HepG2 (cell line): ENCODE measurements at regions not wholly inside any gene's neighbourhood (a gene's known extent, or its start where the extent isn't known, plus 50 kb on each side); places are given as distances from the start of the nearest gene placed in this dataset.

Experiments
- ATAC-seq: fragments of 200-7000 bp; cut with Tn5 transposase; 3 replicates; pipeline ENCODE4 v1.9.1; 2020; ENCODE audit warnings: mild to moderate bottlenecking, moderate library complexity
- BruUV-seq: library from RNA; stranded (reverse); fragments of 400-500 nt; replicated peaks from 2 replicates; lab custom pipeline; 2021; lab: Mats Ljungman, UMichigan
- CTCF ChIA-PET: fragments of 300-600 bp; formaldehyde crosslinking; extraction: SDS; loops from one replicate; lab custom pipeline; 2021; ENCODE audit warnings: low total read pairs, inconsistent platforms, low intra/inter-chr PET ratio; lab: Yijun Ruan, JAX
- POLR2A ChIA-PET: fragments of 350-600 bp; sonication (Branson Sonifier 250); formaldehyde crosslinking; loops from one replicate; lab custom pipeline; 2020; ENCODE audit warnings: antibody characterized with exemption, inconsistent platforms; lab: Yijun Ruan, JAX
- DNase-seq: peaks from one replicate; pipeline ENCODE4 v3.0.0-alpha.2; 2015; ENCODE audit warnings: low spot score
- FAIRE-seq: peaks from 3 replicates; lab custom pipeline; 2011; peaks lifted over from hg19 to GRCh38; lab: Jason Lieb, UNC
- H2AFZ ChIP-seq: one replicate; pipeline ENCODE4 v1.6.1; 2011; ENCODE audit warnings: low read length, inconsistent platforms
- H3K27ac ChIP-seq: fragments of 300-600 bp; 3 replicates; pipeline ENCODE4 v1.8.0; 2011; ENCODE audit warnings: mixed run types, mild to moderate bottlenecking, mixed read lengths, low read length, inconsistent platforms; ENCODE audit not compliant: insufficient read depth; ENCODE audit errors: extremely low read length
- H3K27me3 ChIP-seq, 2 experiments: fragments of 200-600 bp in 1 of 2; 2 replicates in 1 of 2; 3 replicates in 1 of 2; pipeline versions ENCODE4 v1.6.0 to v1.8.0; 2011; ENCODE audit warnings: low read length in 2 of 2, mild to moderate bottlenecking in 2 of 2, moderate library complexity in 2 of 2, inconsistent platforms in 1 of 2; ENCODE audit not compliant: insufficient read depth in 2 of 2, control insufficient read depth in 1 of 2
- H3K36me3 ChIP-seq, 2 experiments: fragments of 200-600 bp in 1 of 2; replicated peaks in 1 of 2; 2 replicates in 1 of 2; 3 replicates in 1 of 2; pipeline versions ENCODE4 v1.5.1 to v1.8.0; 2011; ENCODE audit warnings: low read length in 2 of 2, inconsistent platforms in 1 of 2; ENCODE audit not compliant: insufficient read depth in 2 of 2, control insufficient read depth in 1 of 2
- H3K4me1 ChIP-seq: 2 replicates; pipeline ENCODE4 v1.5.1; 2012; ENCODE audit warnings: low read length, inconsistent platforms; ENCODE audit not compliant: insufficient read depth
- H3K4me2 ChIP-seq: 2 replicates; pipeline ENCODE4 v1.6.0; 2011; ENCODE audit warnings: low read depth, low read length, inconsistent platforms
- H3K4me3 ChIP-seq, 3 experiments: fragments of 200-600 bp in 1 of 3; sonication (generic), shearing (Covaris generic) in 1 of 3; replicated peaks in 1 of 3; 2 replicates each; pipeline ENCODE4 v1.5.1; 2011 to 2016; ENCODE audit warnings: low read length in 3 of 3, inconsistent platforms in 2 of 3, low read depth in 2 of 3, mild to moderate bottlenecking in 2 of 3, control low read depth in 1 of 3, mixed read lengths in 1 of 3; ENCODE audit not compliant: insufficient read depth in 1 of 3
- H3K79me2 ChIP-seq: one replicate; pipeline ENCODE4 v1.6.1; 2011; ENCODE audit warnings: low read length, inconsistent platforms; ENCODE audit not compliant: insufficient read depth
- H3K9ac ChIP-seq: 2 replicates; pipeline ENCODE4 v1.6.0; 2011; ENCODE audit warnings: mild to moderate bottlenecking, low read depth, low read length, inconsistent platforms; ENCODE audit not compliant: insufficient read depth
- H3K9me3 ChIP-seq: 2 replicates; pipeline ENCODE4 v1.5.1; 2012; ENCODE audit warnings: mild to moderate bottlenecking, low read length
- H4K20me1 ChIP-seq: 2 replicates; pipeline ENCODE4 v1.6.0; 2011; ENCODE audit warnings: inconsistent platforms, mild to moderate bottlenecking, low read length, moderate library complexity; ENCODE audit not compliant: insufficient read depth
- CBFB ChIP-seq: sonication (generic); formaldehyde crosslinking; IDR thresholded peaks from 2 replicates; pipeline ENCODE4 v1.4.0; 2020; ENCODE audit warnings: missing genetic modification reagents
- ETV5 ChIP-seq: IDR thresholded peaks from 2 replicates; pipeline ENCODE4 v1.6.1; 2018; ENCODE audit warnings: missing biosample characterization, missing genetic modification reagents, inconsistent platforms, borderline replicate concordance
- FOXJ3 ChIP-seq: sonication (generic); formaldehyde crosslinking; IDR thresholded peaks from 2 replicates; pipeline ENCODE4 v1.4.0; 2020; ENCODE audit warnings: missing genetic modification reagents, mild to moderate bottlenecking, borderline replicate concordance
- IRF2 ChIP-seq: IDR thresholded peaks from 2 replicates; pipeline ENCODE4 v1.6.1; 2018; ENCODE audit warnings: missing genetic modification reagents, missing compliant biosample characterization
- JUNB ChIP-seq: sonication (generic); formaldehyde crosslinking; IDR thresholded peaks from 2 replicates; pipeline ENCODE4 v1.8.0; 2022; ENCODE audit warnings: missing genetic modification reagents, mild to moderate bottlenecking, borderline replicate concordance
- PAX8 ChIP-seq: sonication (generic); formaldehyde crosslinking; IDR thresholded peaks from 2 replicates; pipeline ENCODE4 v1.8.0; 2022; ENCODE audit warnings: mild to moderate bottlenecking, missing genetic modification reagents, borderline replicate concordance
- PCBP2 ChIP-seq: fragments of 200-400 bp; formaldehyde crosslinking; optimal IDR thresholded peaks from 2 replicates; pipeline ENCODE3; 2018; ENCODE audit warnings: low read length, low read depth; ENCODE audit not compliant: poor library complexity, severe bottlenecking
- POGZ ChIP-seq: sonication (generic); formaldehyde crosslinking; IDR thresholded peaks from 2 replicates; pipeline ENCODE4 v1.4.0; 2020; ENCODE audit warnings: mild to moderate bottlenecking, missing genetic modification reagents
- POLR2AphosphoS5 ChIP-seq: IDR thresholded peaks from 2 replicates; pipeline ENCODE4 v1.6.1; 2012; ENCODE audit warnings: low read depth, low read length
- SP140L ChIP-seq: sonication (generic); formaldehyde crosslinking; IDR thresholded peaks from 2 replicates; pipeline ENCODE4 v1.4.0; 2020; ENCODE audit warnings: missing genetic modification reagents, borderline replicate concordance
- TBP ChIP-seq: sonication (generic); formaldehyde crosslinking; IDR thresholded peaks from 2 replicates; pipeline ENCODE4 v1.5.0; 2020; ENCODE audit warnings: missing genetic modification reagents
- THAP11 ChIP-seq: IDR thresholded peaks from 2 replicates; pipeline ENCODE4 v1.6.1; 2016; ENCODE audit warnings: missing biosample characterization, missing genetic modification reagents
- ZBTB21 ChIP-seq: sonication (generic); formaldehyde crosslinking; IDR thresholded peaks from 2 replicates; pipeline ENCODE4 v1.4.0; 2020; ENCODE audit warnings: missing genetic modification reagents
- ZBTB3 ChIP-seq: sonication (generic); formaldehyde crosslinking; IDR thresholded peaks from 2 replicates; pipeline ENCODE4 v1.4.0; 2020; ENCODE audit warnings: low read depth, mild to moderate bottlenecking, moderate library complexity, missing genetic modification reagents, borderline replicate concordance
- ZNF260 ChIP-seq: sonication (generic); formaldehyde crosslinking; IDR thresholded peaks from 2 replicates; pipeline ENCODE4 v1.4.0; 2020; ENCODE audit warnings: missing genetic modification reagents, low read depth, mild to moderate bottlenecking, borderline replicate concordance
- ZNF3 ChIP-seq: IDR thresholded peaks from 2 replicates; pipeline ENCODE4 v1.7.0; 2017; ENCODE audit warnings: inconsistent platforms
- ZNF326 ChIP-seq: sonication (generic); formaldehyde crosslinking; IDR thresholded peaks from 2 replicates; pipeline ENCODE4 v1.4.0; 2020; ENCODE audit warnings: missing genetic modification reagents, borderline replicate concordance
- ZNF788 ChIP-seq: sonication (generic); formaldehyde crosslinking; IDR thresholded peaks from 2 replicates; pipeline ENCODE4 v1.5.0; 2020; ENCODE audit warnings: mild to moderate bottlenecking, missing genetic modification reagents, borderline replicate concordance
- WGBS: methylation state at CpG from one replicate; pipeline ENCODE4 v1.1.6; 2017; ENCODE audit warnings: low lambda C conversion rate; 5-methylcytosine and 5-hydroxymethylcytosine counted together
- in situ Hi-C: cut with HindIII; loops from 2 replicates; pipeline ENCODE4 v1.10.0; 2017; ENCODE audit warnings: low pct_unique_long_range_greater_than_20kb; ENCODE audit not compliant: extremely low pct_ligation_motif_present
- intact Hi-C: fragments of 100-400 bp; cut with micrococcal nuclease; formaldehyde crosslinking; loops from one replicate; pipeline ENCODE4 v1.10.0; 2022; ENCODE audit not compliant: unreplicated experiment
- TF ChIP-seq, protein P1 (sequence below): sonication (generic); formaldehyde crosslinking; IDR thresholded peaks from 2 replicates; pipeline ENCODE4 v1.4.0; 2020; ENCODE audit warnings: missing genetic modification reagents, borderline replicate concordance
- TF ChIP-seq, protein P2 (sequence below): sonication (generic); formaldehyde crosslinking; IDR thresholded peaks from 2 replicates; pipeline ENCODE4 v1.5.1; 2020; ENCODE audit warnings: mild to moderate bottlenecking, missing genetic modification reagents, borderline replicate concordance

DNA sequence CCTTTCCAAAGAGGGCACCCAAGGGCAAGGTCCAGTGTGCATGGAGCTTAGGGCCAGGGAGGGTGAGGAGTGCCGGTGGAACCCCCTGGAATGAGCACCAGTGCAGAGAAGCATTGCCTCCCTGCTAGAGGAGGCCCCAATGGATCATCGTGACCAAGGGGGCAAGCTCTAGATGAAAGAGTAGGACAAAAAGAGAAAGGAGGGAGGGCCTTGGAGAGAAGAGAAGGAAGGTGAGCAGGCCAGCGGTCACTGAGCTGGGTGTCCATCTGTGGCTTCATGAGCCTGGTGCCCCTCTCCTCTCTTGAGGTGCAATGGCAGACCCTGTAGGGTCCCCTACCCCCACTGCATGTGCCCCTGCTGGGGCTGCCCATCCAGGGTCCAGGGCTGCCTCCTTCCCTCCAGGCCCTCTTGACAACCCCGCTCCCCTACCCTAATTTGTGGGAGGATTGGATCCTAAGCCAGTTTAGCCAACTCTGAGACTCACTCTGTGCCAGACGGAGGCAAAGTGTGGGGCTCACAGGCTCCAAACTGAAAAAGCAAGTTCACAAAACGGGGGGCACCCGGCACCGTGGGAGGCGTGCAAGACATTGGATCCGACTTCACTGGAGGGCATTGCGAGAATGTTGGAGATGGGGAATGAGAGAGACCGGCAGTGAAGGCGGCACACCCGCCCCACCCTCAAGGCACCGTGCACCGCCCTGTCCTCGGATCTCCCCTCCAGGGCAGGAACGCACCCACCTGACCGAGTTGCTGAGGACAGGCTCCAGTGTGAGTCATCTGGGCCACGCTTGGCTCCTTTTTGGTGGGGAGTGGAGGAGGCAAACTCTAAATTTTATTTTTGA, 207.5 kb downstream of the KIF26A start:
- ATAC-seq (no peak), DNase-seq (no peak), FAIRE-seq (no peak)
- H3K9ac ChIP-seq: no peak overlapping the region
- no peaks in the 10 kb centered on the region for H3K36me3 ChIP-seq
- H3K4me2 ChIP-seq: no peak overlapping the region
- H3K4me3 ChIP-seq: no peak overlapping the region
- peaks cover 1 to 39% of the 10 kb centered on the region in 2 experiments; a peak in 3 of 5 replicates for H3K27me3 ChIP-seq
- CTCF ChIA-PET: no interaction called here
- in situ Hi-C loops: no loop called here
- no peak overlapping the region for H3K27ac ChIP-seq
- intact Hi-C loops: no loop called here
- POLR2A ChIA-PET: no interaction called here
- H3K9me3 ChIP-seq: no peaks in the 10 kb centered on the region
- H4K20me1 ChIP-seq: no peaks in the 10 kb centered on the region
- WGBS: 32% methylated on average over 17 of the region's 20 CpGs
- no TSS peak for BruUV-seq
- no peaks in the 10 kb centered on the region for H3K79me2 ChIP-seq
- H2AFZ ChIP-seq: no peak overlapping the region
- no peak for TF ChIP-seq PCBP2
- no peak for TF ChIP-seq ETV5 (CRISPR knock-in tag)
- no peak for TF ChIP-seq ZNF3 (CRISPR knock-in tag)
- no peak for TF ChIP-seq FOXJ3 (CRISPR knock-in tag)
- no peak for TF ChIP-seq ZNF326 (CRISPR knock-in tag)
- TF ChIP-seq, protein P1, sequence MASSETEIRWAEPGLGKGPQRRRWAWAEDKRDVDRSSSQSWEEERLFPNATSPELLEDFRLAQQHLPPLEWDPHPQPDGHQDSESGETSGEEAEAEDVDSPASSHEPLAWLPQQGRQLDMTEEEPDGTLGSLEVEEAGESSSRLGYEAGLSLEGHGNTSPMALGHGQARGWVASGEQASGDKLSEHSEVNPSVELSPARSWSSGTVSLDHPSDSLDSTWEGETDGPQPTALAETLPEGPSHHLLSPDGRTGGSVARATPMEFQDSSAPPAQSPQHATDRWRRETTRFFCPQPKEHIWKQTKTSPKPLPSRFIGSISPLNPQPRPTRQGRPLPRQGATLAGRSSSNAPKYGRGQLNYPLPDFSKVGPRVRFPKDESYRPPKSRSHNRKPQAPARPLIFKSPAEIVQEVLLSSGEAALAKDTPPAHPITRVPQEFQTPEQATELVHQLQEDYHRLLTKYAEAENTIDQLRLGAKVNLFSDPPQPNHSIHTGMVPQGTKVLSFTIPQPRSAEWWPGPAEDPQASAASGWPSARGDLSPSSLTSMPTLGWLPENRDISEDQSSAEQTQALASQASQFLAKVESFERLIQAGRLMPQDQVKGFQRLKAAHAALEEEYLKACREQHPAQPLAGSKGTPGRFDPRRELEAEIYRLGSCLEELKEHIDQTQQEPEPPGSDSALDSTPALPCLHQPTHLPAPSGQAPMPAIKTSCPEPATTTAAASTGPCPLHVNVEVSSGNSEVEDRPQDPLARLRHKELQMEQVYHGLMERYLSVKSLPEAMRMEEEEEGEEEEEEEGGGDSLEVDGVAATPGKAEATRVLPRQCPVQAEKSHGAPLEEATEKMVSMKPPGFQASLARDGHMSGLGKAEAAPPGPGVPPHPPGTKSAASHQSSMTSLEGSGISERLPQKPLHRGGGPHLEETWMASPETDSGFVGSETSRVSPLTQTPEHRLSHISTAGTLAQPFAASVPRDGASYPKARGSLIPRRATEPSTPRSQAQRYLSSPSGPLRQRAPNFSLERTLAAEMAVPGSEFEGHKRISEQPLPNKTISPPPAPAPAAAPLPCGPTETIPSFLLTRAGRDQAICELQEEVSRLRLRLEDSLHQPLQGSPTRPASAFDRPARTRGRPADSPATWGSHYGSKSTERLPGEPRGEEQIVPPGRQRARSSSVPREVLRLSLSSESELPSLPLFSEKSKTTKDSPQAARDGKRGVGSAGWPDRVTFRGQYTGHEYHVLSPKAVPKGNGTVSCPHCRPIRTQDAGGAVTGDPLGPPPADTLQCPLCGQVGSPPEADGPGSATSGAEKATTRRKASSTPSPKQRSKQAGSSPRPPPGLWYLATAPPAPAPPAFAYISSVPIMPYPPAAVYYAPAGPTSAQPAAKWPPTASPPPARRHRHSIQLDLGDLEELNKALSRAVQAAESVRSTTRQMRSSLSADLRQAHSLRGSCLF: no peak
- TF ChIP-seq ZNF260 (CRISPR knock-in tag): no peak
- TF ChIP-seq IRF2 (CRISPR knock-in tag): no peak
- TF ChIP-seq JUNB: no peak
- TF ChIP-seq ZNF788 (CRISPR knock-in tag): no peak
- no peak for TF ChIP-seq POGZ (CRISPR knock-in tag)
- TF ChIP-seq PAX8 (CRISPR knock-in tag): no peak
- no peak for TF ChIP-seq SP140L (CRISPR knock-in tag)
- no peak for TF ChIP-seq THAP11 (CRISPR knock-in tag)
- TF ChIP-seq ZBTB21 (CRISPR knock-in tag): no peak
- no peak for TF ChIP-seq CBFB (CRISPR knock-in tag)
- no peak for TF ChIP-seq ZBTB3 (CRISPR knock-in tag)
- no peak for TF ChIP-seq TBP (CRISPR knock-in tag)
- TF ChIP-seq POLR2AphosphoS5: no peak
- TF ChIP-seq, protein P2, sequence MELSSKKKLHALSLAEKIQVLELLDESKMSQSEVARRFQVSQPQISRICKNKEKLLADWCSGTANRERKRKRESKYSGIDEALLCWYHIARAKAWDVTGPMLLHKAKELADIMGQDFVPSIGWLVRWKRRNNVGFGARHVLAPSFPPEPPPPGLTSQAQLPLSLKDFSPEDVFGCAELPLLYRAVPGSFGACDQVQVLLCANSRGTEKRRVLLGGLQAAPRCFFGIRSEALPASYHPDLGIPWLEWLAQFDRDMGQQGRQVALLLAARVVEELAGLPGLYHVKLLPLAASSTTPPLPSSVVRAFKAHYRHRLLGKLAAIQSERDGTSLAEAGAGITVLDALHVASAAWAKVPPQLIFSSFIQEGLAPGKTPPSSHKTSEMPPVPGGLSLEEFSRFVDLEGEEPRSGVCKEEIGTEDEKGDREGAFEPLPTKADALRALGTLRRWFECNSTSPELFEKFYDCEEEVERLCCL: no peak
- 0 out of 2 replicates have a peak, but pooled peaks cover 7% of the 10 kb centered on the region for H3K4me1 ChIP-seq
